Astrocyte (in vitro differentiated cells and primary cell): ENCODE measurements at regions not wholly inside any gene's neighbourhood (a gene's known extent, or its start where the extent isn't known, plus 50 kb on each side); places are given as distances from the start of the nearest gene placed in this dataset.

Experiments used
- DNase-seq: peaks from one replicate; pipeline ENCODE4 v3.0.0-alpha.2; 2010; ENCODE audit warnings: low read depth
- FAIRE-seq: peaks from 2 replicates; lab custom pipeline; 2011; peaks lifted over from hg19 to GRCh38; lab: Jason Lieb, UNC
- H2AFZ ChIP-seq: 2 replicates; pipeline ENCODE4 v1.6.0; 2012; ENCODE audit warnings: low read depth, low read length, inconsistent platforms
- H3K27ac ChIP-seq: 2 replicates; pipeline ENCODE4 v1.5.1; 2011; ENCODE audit warnings: low read depth, low read length, inconsistent platforms
- H3K27me3 ChIP-seq: 2 replicates; pipeline ENCODE4 v1.6.0; 2011; ENCODE audit warnings: low read length, inconsistent platforms; ENCODE audit not compliant: insufficient read depth
- H3K36me3 ChIP-seq: 2 replicates; pipeline ENCODE4 v1.5.1; 2011; ENCODE audit warnings: low read length, inconsistent platforms; ENCODE audit not compliant: insufficient read depth
- H3K4me1 ChIP-seq: 2 replicates; pipeline ENCODE4 v1.5.1; 2011; ENCODE audit warnings: low read length, inconsistent platforms; ENCODE audit not compliant: insufficient read depth
- H3K4me2 ChIP-seq: 2 replicates; pipeline ENCODE4 v1.6.0; 2012; ENCODE audit warnings: low read length, inconsistent platforms
- H3K4me3 ChIP-seq: 2 replicates; pipeline ENCODE4 v1.5.1; 2011; ENCODE audit warnings: low read depth, mild to moderate bottlenecking, low read length, inconsistent platforms; ENCODE audit not compliant: insufficient read depth
- H3K79me2 ChIP-seq: 2 replicates; pipeline ENCODE4 v1.6.0; 2012; ENCODE audit warnings: mild to moderate bottlenecking, low read length, inconsistent platforms; ENCODE audit not compliant: insufficient read depth
- H3K9ac ChIP-seq: 2 replicates; pipeline ENCODE4 v1.6.0; 2012; ENCODE audit warnings: mild to moderate bottlenecking, low read length, inconsistent platforms
- H3K9me3 ChIP-seq: 2 replicates; pipeline ENCODE4 v1.5.1; 2012; ENCODE audit warnings: low read depth, mild to moderate bottlenecking, low read length, inconsistent platforms; ENCODE audit not compliant: insufficient read depth
- H4K20me1 ChIP-seq: 2 replicates; pipeline ENCODE4 v1.6.0; 2012; ENCODE audit warnings: low read length, inconsistent platforms; ENCODE audit not compliant: insufficient read depth
- H3K27ac Mint-ChIP-seq: one replicate; pipeline ENCODE4 v1.8.0; 2021; ENCODE audit warnings: mild to moderate bottlenecking, mixed read lengths; ENCODE audit not compliant: unreplicated experiment
- H3K27me3 Mint-ChIP-seq: one replicate; pipeline ENCODE4 v1.8.0; 2021; ENCODE audit warnings: low read depth, mixed read lengths; ENCODE audit not compliant: unreplicated experiment
- H3K36me3 Mint-ChIP-seq: one replicate; pipeline ENCODE4 v1.8.0; 2021; ENCODE audit warnings: low read depth, mixed read lengths; ENCODE audit not compliant: unreplicated experiment
- H3K4me1 Mint-ChIP-seq: one replicate; pipeline ENCODE4 v1.8.0; 2021; ENCODE audit warnings: low read depth, mixed read lengths; ENCODE audit not compliant: unreplicated experiment
- H3K4me3 Mint-ChIP-seq: one replicate; pipeline ENCODE4 v1.8.0; 2021; ENCODE audit warnings: mild to moderate bottlenecking, moderate library complexity, mixed read lengths; ENCODE audit not compliant: unreplicated experiment
- H3K9me3 Mint-ChIP-seq: one replicate; pipeline ENCODE4 v1.8.0; 2021; ENCODE audit warnings: mild to moderate bottlenecking, mixed read lengths; ENCODE audit not compliant: unreplicated experiment
- EZH2 ChIP-seq: IDR thresholded peaks from 2 replicates; pipeline ENCODE4 v1.6.1; 2012; ENCODE audit warnings: mild to moderate bottlenecking, low read length, inconsistent platforms; ENCODE audit not compliant: insufficient read depth
- TF ChIP-seq, protein P1 (sequence below): IDR thresholded peaks from 2 replicates; pipeline ENCODE4 v1.5.1; 2011; ENCODE audit warnings: low read depth, mild to moderate bottlenecking, inconsistent platforms, low read length, moderate library complexity; ENCODE audit not compliant: insufficient read depth

GRCh38 chr1:220363196-220363837 is 91.1 kb upstream of the RAB3GAP2 start:
- Mint-ChIP-seq H3K9me3 (peaks cover 6% of the 10 kb centered on the region), H3K4me1 (peaks cover 13% of the 10 kb centered on the region), H3K36me3 (peaks cover 2% of the 10 kb centered on the region), H3K4me3 (no peak overlapping the region), H3K27me3 (peaks cover 13% of the 10 kb centered on the region), H3K27ac (no peak overlapping the region)
- Histone ChIP-seq H2AFZ (no peak overlapping the region), H3K27me3 (no peaks in the 10 kb centered on the region), H3K27ac (no peak overlapping the region), H3K9me3 (no peaks in the 10 kb centered on the region), H3K4me2 (no peak overlapping the region), H3K4me1 (peaks cover 3% of the 10 kb centered on the region), H4K20me1 (no peaks in the 10 kb centered on the region), H3K9ac (no peak overlapping the region), H3K36me3 (no peaks in the 10 kb centered on the region), H3K79me2 (no peaks in the 10 kb centered on the region), H3K4me3 (no peak overlapping the region)
- FAIRE-seq, result no peak
- DNase-seq, result peak; percentile 55
- TF ChIP-seq, protein P1, sequence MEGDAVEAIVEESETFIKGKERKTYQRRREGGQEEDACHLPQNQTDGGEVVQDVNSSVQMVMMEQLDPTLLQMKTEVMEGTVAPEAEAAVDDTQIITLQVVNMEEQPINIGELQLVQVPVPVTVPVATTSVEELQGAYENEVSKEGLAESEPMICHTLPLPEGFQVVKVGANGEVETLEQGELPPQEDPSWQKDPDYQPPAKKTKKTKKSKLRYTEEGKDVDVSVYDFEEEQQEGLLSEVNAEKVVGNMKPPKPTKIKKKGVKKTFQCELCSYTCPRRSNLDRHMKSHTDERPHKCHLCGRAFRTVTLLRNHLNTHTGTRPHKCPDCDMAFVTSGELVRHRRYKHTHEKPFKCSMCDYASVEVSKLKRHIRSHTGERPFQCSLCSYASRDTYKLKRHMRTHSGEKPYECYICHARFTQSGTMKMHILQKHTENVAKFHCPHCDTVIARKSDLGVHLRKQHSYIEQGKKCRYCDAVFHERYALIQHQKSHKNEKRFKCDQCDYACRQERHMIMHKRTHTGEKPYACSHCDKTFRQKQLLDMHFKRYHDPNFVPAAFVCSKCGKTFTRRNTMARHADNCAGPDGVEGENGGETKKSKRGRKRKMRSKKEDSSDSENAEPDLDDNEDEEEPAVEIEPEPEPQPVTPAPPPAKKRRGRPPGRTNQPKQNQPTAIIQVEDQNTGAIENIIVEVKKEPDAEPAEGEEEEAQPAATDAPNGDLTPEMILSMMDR, result no peak
- TF ChIP-seq EZH2, result no peak

GRCh38 chr1:220356981-220357850 is 85.0 kb upstream of the RAB3GAP2 start:
- no peaks in the 10 kb centered on the region for H3K79me2 ChIP-seq

More at GRCh38 chr1:220356981-220357850, 85.0 kb upstream of the RAB3GAP2 start:
- Mint-ChIP-seq H3K36me3 (no peaks in the 10 kb centered on the region), H3K27me3 (peaks cover 11% of the 10 kb centered on the region), H3K27ac (no peak overlapping the region), H3K9me3 (no peaks in the 10 kb centered on the region), H3K4me1 (no peaks in the 10 kb centered on the region), H3K4me3 (no peak overlapping the region)
- H3K27me3 ChIP-seq, result no peaks in the 10 kb centered on the region
- DNase-seq (no peak), FAIRE-seq (no peak)
- H3K9ac ChIP-seq, result no peak overlapping the region
- H2AFZ ChIP-seq, result no peak overlapping the region
- no peak overlapping the region for H3K4me2 ChIP-seq
- H3K4me3 ChIP-seq, result no peak overlapping the region
- no peaks in the 10 kb centered on the region for H3K4me1 ChIP-seq
- no peak for TF ChIP-seq EZH2
- TF ChIP-seq, protein P1, result no peak
- no peaks in the 10 kb centered on the region for H3K9me3 ChIP-seq
- H3K27ac ChIP-seq, result no peak overlapping the region
- H4K20me1 ChIP-seq, result no peaks in the 10 kb centered on the region
- no peaks in the 10 kb centered on the region for H3K36me3 ChIP-seq
